DMS114 treated with DMSO at 0.1 percent for 48 hours (cell line): ENCODE measurements at regions not wholly inside any gene's neighbourhood (a gene's known extent, or its start where the extent isn't known, plus 50 kb on each side); places are given as distances from the start of the nearest gene placed in this dataset.

ENCODE experiments used
- DNase-seq: peaks from one replicate; lab custom pipeline; 2025; ENCODE audit not compliant: unreplicated experiment; lab: John Stamatoyannopoulos, UW

DNA sequence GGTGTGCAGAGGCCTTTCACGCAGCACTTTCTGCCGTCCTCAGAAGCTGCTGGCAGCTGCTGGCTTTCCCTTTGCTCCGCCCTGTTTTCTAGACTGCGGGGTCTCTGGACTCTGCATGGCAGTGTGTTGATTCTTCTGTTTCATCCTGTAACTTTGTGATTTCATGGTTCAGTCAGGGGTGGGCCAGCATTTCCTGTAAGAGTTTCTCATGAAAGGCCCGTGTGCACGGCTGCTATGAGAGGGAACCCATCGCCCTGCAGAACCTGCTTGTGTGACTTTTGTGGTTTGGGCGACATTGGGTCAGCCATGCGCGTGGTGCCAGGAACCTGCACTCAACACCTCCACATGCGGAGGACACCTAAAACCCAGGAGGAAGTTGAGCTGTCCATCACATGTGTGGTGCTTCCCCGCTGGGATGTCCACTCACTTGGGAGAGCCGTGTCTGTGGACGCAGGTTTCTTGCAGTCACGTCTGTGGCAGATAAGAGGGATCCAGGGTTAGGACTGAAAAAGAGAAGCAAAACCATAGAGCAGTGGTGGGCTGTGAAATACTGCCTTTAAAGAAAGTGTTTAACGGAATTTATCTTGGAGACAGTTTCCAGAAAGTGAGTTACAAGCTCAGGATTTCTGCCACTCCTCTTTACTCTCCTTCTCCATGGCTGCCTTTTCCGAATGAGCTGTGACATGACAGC is 167.3 kb upstream of the ALKAL2 start:
- DNase-seq: no peak

DNA sequence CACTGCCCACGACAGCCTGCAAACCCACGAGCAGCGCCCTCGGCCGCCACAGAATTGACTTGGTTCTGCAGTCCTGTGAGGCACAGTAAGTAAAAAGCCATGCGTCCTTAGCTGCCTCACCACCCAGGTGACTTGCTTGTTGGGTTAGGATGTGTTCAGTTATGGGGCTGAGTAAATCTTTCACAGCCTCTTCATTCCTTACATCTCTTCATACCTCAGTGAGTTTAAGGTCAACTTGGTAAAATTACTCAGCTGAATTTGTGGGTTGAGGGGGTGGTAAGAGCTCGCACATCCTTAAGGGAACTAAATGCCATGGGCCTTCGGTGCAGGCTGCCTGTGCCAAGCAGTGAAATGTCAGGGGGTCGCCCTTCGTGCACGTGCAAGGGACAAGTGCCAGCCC is 165.2 kb upstream of the ALKAL2 start:
- DNase-seq: no peak

DNA sequence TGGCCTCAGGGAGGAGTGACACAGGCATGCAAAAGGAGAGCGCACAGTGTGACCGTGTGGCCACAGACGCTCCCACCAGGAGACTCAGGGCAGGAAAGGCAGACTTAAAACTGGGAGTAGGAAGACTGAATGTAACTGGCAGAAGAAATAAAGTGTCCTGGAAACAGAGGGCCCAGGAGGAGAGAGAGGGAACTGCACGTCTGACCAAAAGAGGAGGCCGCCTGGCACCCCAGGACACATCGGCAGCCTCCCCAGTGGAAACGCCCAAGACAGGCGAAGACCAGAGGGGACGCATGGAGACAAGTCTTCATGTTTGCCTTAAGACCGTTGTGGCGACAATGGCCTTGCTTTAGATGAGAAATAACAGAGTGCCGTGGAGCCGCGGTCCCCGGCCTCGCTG is 163.6 kb upstream of the ALKAL2 start:
- no peak for DNase-seq

DNA sequence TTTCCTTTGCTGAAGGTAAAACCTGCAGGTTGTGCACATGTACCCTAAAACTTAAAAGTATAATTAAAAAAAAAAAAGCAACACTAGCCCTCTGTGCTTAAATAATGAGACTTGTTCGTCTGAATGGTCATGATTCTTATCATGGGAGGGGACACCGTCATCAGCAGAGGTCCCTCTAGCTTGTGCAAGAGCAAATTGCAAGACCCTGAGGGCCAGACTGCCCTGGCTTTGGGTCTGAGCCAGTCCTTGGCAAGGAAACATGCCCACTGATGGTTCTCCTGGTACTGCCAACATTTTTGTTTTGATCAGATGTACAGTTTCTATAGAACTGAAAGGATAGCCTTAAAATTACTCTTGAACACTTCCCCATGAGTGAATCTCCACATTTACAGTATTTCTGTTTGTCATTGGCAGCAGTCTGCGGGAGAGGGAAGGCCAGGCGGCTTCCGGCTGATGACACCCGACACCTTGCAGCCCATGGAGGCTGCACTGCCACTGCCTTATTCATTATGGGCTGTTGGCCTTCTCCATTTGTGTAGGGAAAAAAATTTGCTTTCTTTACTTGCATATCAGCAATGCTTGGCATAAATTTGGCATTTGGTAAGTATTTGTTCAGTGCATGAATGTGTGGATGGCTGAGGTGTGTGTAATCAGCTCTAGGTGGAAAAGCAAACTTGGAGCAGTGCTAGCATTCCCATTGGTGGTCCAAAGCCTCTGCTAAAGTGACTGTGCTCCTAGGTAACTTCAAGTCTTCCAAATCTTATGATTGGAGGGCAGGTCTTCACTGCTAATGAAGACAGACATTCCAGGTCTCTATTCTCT is 161.6 kb upstream of the ALKAL2 start:
- no peak for DNase-seq

DNA sequence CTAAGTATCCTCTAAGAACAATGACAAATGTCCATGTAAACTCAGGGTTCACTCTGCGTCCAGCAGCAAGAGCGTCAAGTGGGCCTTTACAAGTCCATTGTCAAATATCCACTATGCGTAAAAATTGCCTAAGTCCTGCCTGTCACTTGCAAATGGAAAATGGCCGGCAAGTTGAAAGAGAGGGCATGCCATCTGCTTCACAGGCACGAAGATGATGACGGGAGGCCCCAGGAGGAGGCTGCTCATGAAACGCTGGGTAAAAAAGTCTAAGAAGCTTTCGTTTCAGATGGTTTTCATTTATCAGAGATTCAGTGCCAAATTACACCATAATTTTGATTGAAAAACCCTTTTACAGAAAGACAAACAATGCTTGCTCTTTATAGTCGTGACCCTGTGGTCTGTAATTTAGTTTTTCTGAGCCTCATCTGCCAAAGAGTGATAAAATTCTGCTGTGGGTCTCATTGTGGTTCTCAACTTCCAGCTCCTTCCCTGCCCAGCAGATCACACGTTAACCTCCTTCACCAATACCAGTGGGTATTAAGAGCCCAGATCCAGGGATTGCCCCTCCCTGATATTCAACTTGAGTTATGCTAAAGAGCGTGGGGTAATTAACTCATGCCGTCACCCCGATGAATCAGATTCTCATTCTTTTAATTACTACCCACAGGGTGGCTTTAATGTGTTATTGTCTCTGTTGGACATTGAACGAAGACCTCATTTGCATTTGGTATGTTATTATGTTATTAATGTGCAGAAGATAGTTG is 160.2 kb upstream of the ALKAL2 start:
- no peak for DNase-seq

DNA sequence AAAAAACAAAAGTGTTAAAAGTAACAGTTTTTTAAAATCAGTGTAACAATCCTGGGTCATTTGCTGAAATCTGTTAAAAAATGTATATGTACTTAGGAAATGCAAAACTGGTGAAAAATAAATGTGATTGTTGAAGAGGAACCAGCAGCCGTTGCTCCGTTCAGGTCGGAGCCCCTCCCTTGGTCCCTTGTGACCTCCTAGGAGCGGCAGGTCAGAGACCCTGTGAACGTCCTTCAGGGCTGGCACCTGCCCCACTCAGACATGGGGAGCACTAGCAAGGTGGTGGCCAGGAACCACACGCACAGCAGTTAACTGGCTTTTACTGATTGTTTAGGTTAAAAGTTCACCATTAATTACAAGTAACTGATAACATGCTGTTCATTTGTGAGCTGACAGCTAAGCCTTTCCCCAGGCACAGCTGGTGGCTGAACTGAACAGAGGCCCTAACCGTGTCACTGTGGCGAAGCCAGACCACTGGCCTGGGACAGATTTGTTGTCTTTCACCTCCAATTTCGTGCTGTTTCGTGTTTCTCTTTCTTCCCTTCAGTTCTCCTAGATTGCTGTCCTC is 159.2 kb upstream of the ALKAL2 start:
- DNase-seq: no peak

DNA sequence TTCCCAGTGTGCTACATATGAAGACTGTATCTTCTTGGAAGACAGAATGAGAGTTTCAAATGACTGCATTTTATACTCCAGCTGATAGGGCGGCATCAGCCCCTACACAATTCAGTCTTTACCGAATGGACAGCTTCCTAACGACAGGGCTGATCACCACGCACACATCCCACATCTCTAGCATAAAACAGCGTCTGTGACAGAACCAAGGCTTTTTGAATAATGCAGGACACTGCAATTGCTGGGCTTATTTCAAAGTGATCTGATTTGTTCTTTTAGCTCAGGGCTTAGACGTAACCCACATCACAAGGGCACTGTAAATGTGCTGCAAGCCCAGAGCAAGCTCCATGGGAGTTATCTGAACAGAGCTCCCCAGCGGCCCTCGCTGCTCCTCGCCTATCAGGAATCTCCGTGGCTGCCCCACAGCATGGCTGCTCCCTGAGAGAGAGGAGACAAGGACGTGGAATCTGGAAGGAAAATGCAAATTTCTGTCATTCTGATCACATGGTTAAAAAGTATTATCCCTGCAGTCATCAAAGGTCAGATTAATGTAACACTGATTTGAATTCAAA is 158.5 kb upstream of the ALKAL2 start:
- no peak for DNase-seq

DNA sequence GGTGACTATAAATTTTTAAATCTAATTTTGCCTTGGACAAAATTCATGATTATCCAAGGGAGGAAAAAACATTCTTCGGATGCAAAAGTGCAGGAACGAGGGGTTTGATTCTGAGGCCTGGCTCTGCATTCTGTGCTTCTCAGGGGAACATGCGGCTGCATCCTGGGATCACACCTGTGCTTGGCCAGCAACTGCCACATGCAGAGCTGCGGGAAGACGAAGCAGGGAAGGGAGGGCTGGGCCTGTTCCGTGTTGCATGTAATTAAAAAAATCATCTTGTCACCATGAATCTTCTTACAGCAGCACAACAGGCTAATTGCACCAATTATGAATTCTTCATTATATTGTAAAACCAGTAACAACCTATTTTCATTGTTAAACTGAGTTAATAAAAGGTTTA is 158.0 kb upstream of the ALKAL2 start:
- no peak for DNase-seq

DNA sequence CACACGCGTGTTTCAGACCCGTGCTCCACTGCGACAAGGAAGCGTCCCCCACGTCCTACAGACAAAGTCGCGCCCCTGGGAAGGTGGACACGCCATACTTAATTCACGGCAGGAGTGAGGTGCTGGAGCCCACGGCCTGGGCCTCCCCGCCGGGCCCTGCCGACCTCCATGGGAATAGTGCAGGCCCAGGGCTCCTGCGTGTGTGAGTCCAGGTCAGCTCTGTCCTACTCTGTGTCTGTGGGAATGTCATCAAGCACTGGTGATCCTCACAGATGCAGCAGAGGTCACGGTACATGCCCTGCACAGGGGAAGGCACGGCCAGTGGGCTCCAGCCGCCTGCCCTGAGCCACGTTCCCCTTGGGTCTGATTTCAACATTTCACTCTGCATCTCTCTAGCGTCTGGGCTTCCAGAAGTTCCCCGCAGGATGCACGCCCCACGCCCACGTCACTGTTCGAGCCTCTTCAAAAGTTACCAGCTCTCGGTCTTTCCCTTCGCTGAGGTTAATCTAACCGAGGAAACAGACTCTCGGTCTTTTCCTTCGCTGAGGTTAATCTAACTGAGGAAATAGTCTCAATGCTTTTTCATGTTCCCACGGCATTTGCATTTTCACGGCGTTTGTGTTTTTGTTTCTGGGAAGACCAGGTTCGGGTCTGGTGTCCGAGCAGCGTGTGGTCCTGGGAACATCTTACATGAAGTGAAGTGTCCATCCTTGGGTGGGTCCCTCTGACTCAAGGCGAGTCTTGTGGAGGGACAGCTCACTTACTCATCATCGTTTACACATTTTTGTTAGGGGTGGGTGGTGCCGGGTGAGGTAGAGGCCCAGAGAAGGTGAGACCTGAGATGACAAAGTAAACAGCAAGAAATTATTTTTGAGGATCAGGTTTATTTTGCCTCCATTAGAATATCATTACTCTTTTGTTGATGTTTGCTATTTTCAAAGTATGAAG is 157.3 kb upstream of the ALKAL2 start:
- no peak for DNase-seq

DNA sequence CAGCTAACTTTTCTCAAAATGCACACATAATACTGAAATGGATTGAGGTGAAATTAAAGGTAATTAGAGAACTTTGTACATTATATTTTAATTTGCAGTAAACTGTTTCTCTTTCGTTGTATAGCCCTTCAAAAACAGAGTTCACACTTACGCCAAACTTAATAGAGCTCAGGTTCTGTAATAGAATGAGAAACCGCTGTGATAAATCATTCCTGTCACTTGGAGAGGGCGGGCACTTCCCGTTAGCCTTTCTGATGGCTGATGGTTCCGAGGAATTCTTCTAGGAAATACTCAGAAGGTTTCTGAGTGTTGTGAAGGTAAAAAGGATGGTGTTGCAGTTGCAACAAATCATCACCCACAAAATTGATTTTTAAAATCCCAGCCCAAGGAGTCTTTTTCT is 155.8 kb upstream of the ALKAL2 start:
- DNase-seq: no peak

DNA sequence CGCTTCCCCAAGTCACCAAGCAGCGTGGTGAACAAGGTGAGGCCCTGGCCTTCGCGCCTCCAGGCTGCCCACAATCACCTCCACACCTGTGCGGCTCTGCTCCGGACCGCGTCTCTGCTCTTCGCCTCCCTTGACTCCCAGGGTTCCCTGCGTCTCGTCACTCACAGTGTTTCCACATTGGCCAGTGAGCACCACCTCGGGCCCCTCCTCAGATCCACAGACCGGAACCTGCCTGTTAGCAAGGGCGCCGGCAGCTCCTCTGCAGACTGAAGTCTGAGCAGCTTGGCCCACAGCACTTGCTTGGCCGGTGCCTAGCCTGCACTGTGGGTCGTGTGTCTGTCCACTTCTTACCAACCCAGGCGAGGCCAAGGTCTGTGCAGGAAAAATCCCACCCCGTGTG is 155.3 kb upstream of the ALKAL2 start:
- DNase-seq: no peak

DNA sequence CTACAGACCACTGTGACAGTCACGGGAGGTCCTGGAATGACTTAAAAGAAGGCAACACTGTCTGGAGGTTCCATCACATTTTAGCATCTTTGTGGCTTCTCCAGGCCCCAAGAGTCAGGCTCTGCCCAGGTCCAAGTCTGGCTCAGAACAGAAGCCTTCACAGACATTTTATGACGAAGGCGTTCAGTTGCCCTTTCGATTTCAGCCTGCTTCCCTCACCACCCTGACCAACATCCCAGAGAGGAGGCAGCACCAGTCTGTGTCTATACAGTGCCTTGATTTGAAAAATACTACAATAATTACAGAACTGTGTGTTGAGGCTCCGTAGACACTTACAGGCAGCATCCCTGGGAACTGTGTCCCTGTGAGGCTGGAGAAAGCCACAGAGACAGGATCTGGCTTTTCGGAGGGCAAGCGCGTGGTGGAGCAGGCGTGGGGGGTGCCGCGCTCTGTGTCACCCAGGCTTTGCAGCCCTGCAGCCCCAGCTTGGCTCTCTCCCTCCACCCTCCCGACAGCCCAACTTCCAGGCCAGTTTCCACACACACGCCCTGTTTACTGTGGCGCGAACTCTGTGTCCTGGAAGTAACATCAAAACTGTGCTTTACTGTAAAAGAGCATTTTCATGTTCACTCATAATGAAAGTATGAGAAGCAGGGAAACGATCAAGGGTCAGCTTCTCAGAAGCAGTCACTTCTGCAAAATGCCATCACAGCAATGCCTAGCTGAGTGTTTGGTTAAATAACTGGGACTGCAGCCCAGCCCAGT is 153.5 kb upstream of the ALKAL2 start:
- DNase-seq: no peak

DNA sequence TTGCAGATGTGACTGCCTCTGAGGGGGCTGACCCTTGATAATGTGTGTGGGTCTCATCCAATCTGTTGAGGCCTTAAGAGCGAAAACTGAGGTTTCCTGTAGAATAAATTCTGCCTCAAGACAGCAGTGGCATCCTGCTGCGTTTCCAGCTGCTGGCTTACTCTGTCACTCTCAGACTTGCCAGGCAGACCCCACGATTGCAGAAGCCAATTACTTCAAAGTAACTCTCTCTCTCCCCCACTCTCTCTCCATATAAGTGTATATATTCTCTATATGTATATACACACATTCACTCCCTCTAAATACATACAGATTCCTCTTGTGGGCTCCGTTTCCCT is 152.5 kb upstream of the ALKAL2 start:
- no peak for DNase-seq

DNA sequence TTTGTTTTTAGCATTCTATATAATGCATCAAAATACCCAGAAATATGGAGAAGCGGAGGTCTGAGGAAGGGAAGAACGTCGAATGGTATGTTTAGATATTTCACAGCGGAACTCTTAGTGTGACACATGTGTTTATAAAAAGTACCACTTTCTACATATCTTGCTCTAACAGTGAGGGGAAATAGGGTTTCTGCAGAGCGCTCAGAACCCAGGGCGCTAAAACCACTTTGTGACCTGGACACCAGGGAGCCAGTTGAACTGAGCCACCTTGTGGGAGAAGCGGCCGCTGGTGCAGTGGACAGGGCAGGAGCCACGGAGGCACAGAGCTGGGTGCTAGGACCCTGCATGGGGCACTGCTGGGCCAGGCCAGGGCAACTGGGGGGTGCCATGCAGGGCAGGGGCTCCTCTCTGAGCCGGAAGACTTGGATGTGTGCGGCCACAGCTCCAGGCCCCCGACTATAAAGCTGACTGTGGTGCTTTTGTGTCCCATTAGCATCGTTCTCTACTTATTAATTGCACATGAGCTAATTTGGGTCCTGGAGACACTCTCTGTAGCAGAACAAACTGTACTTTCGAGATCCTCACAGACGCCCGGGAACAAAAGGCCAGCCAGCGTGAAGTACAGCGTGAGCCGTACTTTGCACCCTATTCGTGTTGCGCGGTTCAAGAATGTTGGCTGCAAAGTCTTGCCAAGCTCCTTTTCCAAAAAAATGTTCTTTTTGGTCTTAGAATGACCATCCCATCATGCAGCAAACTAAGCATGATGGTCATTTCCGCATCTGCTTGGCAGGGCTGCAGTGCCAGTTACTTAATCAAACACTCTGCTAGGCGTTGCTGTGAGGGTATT is 151.9 kb upstream of the ALKAL2 start:
- DNase-seq: no peak

DNA sequence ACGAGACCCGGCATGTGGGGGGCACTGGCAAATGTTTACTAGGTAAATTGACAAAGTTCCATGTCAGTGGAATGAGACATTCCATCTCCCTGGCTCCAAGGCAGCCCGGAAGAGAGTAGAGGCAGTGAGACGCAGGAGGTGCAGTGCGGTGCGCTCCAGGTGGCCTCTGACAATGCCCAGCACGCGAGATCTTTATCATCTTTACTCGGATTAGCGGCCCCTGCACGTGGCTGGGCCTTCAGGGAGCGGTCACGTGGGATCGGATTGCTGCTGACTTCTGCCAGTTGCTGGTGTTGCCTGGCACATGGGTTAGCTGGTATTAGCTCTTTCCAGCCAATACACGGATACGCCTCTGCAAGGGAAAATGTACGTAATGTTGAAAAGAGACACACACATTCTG is 151.2 kb upstream of the ALKAL2 start:
- DNase-seq: no peak

DNA sequence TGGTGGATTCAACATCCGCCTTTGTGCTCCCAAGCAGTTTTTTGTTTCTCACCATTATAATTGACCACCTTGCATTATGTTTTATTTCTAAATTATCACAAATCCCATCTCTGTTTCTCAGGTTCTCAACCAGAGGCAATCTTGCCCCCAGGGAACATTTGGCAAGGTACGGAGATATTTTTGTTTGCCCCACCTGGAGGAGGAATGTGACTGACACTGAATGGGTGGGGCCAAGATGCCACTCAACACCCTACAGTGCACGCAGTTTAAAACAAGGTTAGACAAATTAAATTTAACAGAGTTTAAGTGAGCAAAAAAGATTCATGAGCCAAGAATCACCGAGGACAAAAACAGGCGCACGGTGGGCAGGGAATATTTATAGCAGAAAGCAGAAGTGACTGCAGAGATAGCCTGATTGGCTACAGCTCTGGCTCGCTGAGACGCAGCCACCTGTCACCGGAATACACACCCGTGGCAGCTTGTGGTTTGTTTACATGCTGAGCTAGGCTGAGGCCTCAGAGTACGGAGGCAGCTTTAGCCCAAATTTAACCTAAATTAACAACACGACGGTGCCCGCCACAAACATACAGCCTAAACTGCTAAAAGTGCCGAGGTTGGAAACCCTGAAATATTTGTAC is 150.0 kb upstream of the ALKAL2 start:
- DNase-seq: no peak

DNA sequence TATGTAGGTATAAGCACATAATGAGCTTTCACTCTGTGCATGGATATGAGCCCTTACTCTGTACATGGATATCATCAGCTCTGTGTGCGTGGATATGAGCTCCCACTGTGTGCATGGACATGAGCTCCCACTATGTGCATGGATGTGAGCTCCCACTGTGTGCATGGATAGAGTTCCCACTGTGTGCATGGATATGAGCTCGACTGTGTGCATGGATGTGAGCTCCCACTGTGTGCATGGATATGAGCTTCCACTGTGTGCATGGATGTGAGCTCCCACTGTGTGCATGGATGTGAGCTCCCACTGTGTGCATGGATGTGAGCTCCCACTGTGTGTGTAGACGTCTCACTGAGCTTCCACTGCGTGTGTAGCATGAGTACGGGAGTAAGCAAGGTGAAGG is 149.3 kb upstream of the ALKAL2 start:
- no peak for DNase-seq

DNA sequence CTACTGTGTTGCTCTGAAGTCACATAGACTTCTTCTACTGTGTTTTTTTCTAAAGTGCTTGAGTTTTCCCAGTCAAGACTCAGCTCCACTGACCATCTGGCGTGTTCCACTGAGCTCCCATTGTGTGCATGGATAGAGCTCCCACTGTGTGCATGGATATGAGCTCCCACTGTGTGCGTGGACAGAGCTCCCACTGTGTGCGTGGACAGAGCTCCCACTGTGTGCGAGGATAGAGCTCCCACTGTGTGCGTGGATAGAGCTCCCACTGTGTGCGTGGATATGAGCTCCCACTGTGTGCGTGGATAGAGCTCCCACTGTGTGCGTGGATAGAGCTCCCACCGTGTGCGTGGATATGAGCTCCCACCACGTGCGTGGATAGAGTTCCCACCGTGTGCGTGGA is 148.3 kb upstream of the ALKAL2 start:
- DNase-seq: no peak
